Activated T-helper 1 cell treated with Interleukin-2 at 50 U/mL for 16 hours (primary cell): ENCODE measurements at regions not wholly inside any gene's neighbourhood (a gene's known extent, or its start where the extent isn't known, plus 50 kb on each side); places are given as distances from the start of the nearest gene placed in this dataset.

Experiments used
- DNase-seq: peaks from one replicate; pipeline ENCODE4 v3.0.0-alpha.2; 2020; ENCODE audit warnings: low read depth

- DNase-seq = no peak
These were observed 190.7 kb upstream of the MKI67 start for GRCh38 chr10:128316925-128317324.

- no peak for DNase-seq
These were observed 192.1 kb upstream of the MKI67 start for GRCh38 chr10:128318366-128318765.

- no peak for DNase-seq
These were observed 192.7 kb upstream of the MKI67 start for GRCh38 chr10:128318913-128319312.

- no peak for DNase-seq
These were observed 195.9 kb upstream of the MKI67 start for GRCh38 chr10:128322106-128322505.

- DNase-seq = no peak
These were observed 196.7 kb upstream of the MKI67 start for GRCh38 chr10:128322950-128323349.

GRCh38 chr10:128324058-128324827 is 198.0 kb upstream of the MKI67 start:
- no peak for DNase-seq

GRCh38 chr10:128325788-128326187 is 199.6 kb upstream of the MKI67 start:
- no peak for DNase-seq

- DNase-seq = no peak
These were observed 200.0 kb upstream of the MKI67 start for GRCh38 chr10:128326251-128326650.

GRCh38 chr10:128326851-128327250 is 200.6 kb upstream of the MKI67 start:
- no peak for DNase-seq

- no peak for DNase-seq
These were observed 210.2 kb upstream of the MKI67 start for GRCh38 chr10:128336401-128336800.

GRCh38 chr10:128337860-128338378 is 211.7 kb upstream of the MKI67 start:
- no peak for DNase-seq

GRCh38 chr10:128338951-128339350 is 212.7 kb upstream of the MKI67 start:
- no peak for DNase-seq

- DNase-seq = no peak
These were observed 213.5 kb upstream of the MKI67 start for GRCh38 chr10:128339753-128340152.

- DNase-seq = no peak
These were observed 219.1 kb upstream of the MKI67 start for GRCh38 chr10:128345353-128345752.

GRCh38 chr10:128360783-128361182 is 234.6 kb upstream of the MKI67 start:
- no peak for DNase-seq

- DNase-seq = no peak
These were observed 235.3 kb upstream of the MKI67 start for GRCh38 chr10:128361487-128361886.

- DNase-seq = no peak
These were observed 236.3 kb upstream of the MKI67 start for GRCh38 chr10:128362514-128362913.

GRCh38 chr10:128364631-128365030 is 238.4 kb upstream of the MKI67 start:
- DNase-seq = no peak

GRCh38 chr10:128365156-128365725 is 239.0 kb upstream of the MKI67 start:
- no peak for DNase-seq

GRCh38 chr10:128367807-128368206 is 241.6 kb upstream of the MKI67 start:
- no peak for DNase-seq

- DNase-seq = no peak
These were observed 243.0 kb upstream of the MKI67 start for GRCh38 chr10:128369101-128369650.

- DNase-seq = no peak
These were observed 247.0 kb upstream of the MKI67 start for GRCh38 chr10:128373071-128373749.

GRCh38 chr10:128373831-128374230 is 247.6 kb upstream of the MKI67 start:
- no peak for DNase-seq
